ENCODE measurements at regions not wholly inside any gene's neighbourhood (a gene's known extent, or its start where the extent isn't known, plus 50 kb on each side); places are given as distances from the start of the nearest gene placed in this dataset.

DNA sequence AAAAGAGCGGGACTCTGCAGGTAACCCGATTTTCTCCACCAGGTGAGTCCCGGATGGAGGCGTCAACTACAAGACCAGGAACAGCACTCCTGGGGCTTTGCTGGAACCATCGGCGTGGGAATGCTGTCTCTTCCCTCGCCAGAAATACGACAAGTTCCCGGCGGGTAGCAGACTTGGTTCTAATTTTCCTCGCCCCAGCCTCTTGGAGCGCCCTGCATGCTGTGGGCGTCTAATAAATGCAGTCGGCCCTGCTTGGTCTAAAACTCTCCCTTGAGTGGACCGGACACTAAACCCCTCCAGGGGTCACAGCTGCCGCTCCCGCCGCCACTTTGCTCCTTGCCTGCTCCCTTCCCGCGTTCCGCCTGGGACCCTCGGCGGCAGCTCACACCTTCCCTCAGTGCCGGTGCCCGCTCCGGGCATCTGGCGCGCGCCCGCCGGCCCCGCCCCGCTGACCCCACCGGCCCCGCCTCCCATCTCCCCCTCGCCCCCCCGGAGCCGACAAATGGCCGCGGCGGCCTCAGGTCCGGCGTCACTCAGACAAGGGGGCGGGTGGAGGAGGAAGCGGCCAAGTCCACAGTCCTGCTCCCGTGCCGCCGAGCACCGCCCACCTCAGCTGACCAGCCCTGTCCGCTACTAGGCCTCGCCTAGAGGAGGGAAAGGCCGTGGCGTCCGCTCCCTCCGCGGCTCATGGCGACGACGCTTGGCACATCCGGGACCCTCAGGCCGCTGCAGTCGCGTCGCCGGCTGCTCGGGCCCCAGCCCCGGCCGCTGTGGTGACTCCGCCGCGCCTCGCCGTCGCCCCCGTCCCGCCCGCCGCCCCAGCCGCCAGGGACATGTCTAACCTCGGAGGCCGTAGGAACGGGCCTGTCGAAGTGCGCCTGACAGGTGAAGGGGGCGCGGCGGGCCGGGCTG, 65.8 kb downstream of the KPNA2 start (continued):
- TF ChIP-seq MLXIP (CRISPR knock-in tag; IDR thresholded peaks at IDR 0.05; ENCODE audit: borderline replicate concordance) (peak; percentile 92), HNRNPLL (IDR thresholded peaks at IDR 0.05; ENCODE audit: low read depth, low read length, poor library complexity, severe bottlenecking) (peak; percentile 56), ZNF121 (CRISPR knock-in tag; IDR thresholded peaks at IDR 0.05) (peak; percentile 69; the same call in 1 of the 2 replicates), RBAK (CRISPR knock-in tag; IDR thresholded peaks at IDR 0.05) (no peak), ZNF777 (CRISPR knock-in tag; IDR thresholded peaks at IDR 0.05) (peak; percentile 95), JUND (CRISPR knock-in tag; IDR thresholded peaks at IDR 0.05) (peak; percentile 47), ATRX (CRISPR knock-in tag; IDR thresholded peaks at IDR 0.05; ENCODE audit: borderline replicate concordance) (no peak), ZNF672 (CRISPR knock-in tag; IDR thresholded peaks at IDR 0.05) (peak; percentile 97), RFX3 (CRISPR knock-in tag; IDR thresholded peaks at IDR 0.05) (no peak), ZNF407 (CRISPR knock-in tag; IDR thresholded peaks at IDR 0.05; ENCODE audit: not compliant biosample characterization) (no peak), ZNF430 (CRISPR knock-in tag; IDR thresholded peaks at IDR 0.05) (peak; percentile 98), ZNF773 (CRISPR knock-in tag; IDR thresholded peaks at IDR 0.05; ENCODE audit: borderline replicate concordance) (peak; percentile 97; the same call in 1 of the 2 replicates)
- TF ChIP-seq, protein P1, sequence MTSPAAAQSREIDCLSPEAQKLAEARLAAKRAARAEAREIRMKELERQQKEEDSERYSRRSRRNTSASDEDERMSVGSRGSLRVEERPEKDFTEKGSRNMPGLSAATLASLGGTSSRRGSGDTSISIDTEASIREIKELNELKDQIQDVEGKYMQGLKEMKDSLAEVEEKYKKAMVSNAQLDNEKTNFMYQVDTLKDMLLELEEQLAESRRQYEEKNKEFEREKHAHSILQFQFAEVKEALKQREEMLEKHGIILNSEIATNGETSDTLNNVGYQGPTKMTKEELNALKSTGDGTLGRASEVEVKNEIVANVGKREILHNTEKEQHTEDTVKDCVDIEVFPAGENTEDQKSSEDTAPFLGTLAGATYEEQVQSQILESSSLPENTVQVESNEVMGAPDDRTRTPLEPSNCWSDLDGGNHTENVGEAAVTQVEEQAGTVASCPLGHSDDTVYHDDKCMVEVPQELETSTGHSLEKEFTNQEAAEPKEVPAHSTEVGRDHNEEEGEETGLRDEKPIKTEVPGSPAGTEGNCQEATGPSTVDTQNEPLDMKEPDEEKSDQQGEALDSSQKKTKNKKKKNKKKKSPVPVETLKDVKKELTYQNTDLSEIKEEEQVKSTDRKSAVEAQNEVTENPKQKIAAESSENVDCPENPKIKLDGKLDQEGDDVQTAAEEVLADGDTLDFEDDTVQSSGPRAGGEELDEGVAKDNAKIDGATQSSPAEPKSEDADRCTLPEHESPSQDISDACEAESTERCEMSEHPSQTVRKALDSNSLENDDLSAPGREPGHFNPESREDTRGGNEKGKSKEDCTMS (CRISPR knock-in tag; conservative IDR thresholded peaks at IDR 0.05) = 0 out of 2 replicates have a peak, but pooled peaks have one; percentile 22
- TF ChIP-seq, protein P2, sequence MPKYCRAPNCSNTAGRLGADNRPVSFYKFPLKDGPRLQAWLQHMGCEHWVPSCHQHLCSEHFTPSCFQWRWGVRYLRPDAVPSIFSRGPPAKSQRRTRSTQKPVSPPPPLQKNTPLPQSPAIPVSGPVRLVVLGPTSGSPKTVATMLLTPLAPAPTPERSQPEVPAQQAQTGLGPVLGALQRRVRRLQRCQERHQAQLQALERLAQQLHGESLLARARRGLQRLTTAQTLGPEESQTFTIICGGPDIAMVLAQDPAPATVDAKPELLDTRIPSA (CRISPR knock-in tag; IDR thresholded peaks at IDR 0.05; ENCODE audit: borderline replicate concordance) = 0 out of 2 replicates have a peak, but pooled peaks have one; percentile 63

All from HepG2 (cell line).